Activated CD4-positive, alpha-beta T cell treated with anti-CD3 and anti-CD28 coated beads, Interleukin-2, Interleukin-4, amounts not matched to agents 100 ng/mL and 50 ng/mL, durations not matched to agents 16 hours and 8 hours (primary cell): ENCODE measurements at regions not wholly inside any gene's neighbourhood (a gene's known extent, or its start where the extent isn't known, plus 50 kb on each side); places are given as distances from the start of the nearest gene placed in this dataset.

Experiments used
- DNase-seq: peaks from one replicate; pipeline ENCODE4 v3.0.0-alpha.2; 2020; ENCODE audit warnings: low spot score

DNA sequence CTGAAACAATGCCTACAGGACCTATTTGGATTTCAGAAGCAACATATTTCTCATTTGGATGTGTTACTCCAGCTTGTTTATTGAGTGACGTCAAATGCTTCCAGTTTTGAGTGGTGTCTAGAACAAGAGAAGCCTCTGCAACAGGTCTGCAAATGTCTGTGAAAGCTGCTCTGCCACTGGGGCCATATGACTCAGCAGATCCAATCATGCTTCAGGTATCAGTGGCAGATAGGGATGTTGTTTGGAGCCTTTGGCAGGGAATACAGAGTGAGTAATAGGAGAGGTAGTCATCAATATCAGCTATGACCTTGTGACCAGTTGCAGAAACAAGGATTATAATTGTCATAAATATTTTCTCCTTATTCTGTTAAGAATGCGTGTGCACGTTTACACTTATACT, 141.1 kb upstream of the ZXDA start:
- no peak for DNase-seq

GRCh38 chrX:58044130-58044529, 133.9 kb upstream of the ZXDA start:
- no peak for DNase-seq

GRCh38 chrX:58025979-58026378, 115.7 kb upstream of the ZXDA start:
- peak; percentile 44 for DNase-seq

- DNase-seq = no peak
Measured at GRCh38 chrX:57985951-57986350, 75.7 kb upstream of the ZXDA start.

DNA sequence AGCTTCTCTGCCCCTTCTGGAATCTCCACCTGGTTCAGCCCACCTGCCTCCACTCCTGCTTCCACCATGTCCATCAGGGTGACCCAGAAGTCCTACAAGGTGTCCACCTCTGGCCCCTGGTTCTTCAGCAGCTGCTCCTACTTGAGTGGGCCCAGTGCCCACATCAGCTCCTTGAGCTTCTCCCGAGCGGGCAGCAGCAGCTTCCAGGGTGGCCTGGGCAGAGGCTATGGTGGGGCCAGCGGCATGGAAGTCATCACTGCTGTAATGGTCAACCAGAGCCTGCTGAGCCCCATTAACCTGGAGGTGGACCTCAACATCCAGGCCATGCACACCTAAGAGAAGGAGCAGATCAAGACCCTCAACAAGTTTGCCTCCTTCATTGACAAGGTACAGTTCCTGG, 74.4 kb upstream of the ZXDA start:
- DNase-seq = no peak

- DNase-seq = no peak
Measured at GRCh38 chrX:57977992-57978391, 67.7 kb upstream of the ZXDA start.

GRCh38 chrX:57964975-57965374, 54.7 kb upstream of the ZXDA start:
- no peak for DNase-seq
